Peyer's patch (tissue), 4 donors: ENCODE measurements at regions not wholly inside any gene's neighbourhood (a gene's known extent, or its start where the extent isn't known, plus 50 kb on each side); places are given as distances from the start of the nearest gene placed in this dataset.

Source experiments
- CTCF ChIP-seq, 6 experiments: fragments of 450-650 bp in 4 of 6; fragments of 200-600 bp in 2 of 6; sonication (generic) in 1 of 6; IDR thresholded peaks; one replicate each; pipeline ENCODE4 v1.5.1; 2017 to 2019; ENCODE audit warnings: antibody characterized with exemption in 6 of 6, mild to moderate bottlenecking in 3 of 6, moderate library complexity in 1 of 6
- POLR2A ChIP-seq, 2 donors: fragments of 450-650 bp; IDR thresholded peaks; one replicate each; pipeline ENCODE4 v1.5.1; 2017; ENCODE audit warnings: antibody characterized with exemption in 2 of 2, mild to moderate bottlenecking in 2 of 2, moderate library complexity in 2 of 2

- TF ChIP-seq CTCF (IDR thresholded peaks at IDR 0.05) (no peak), POLR2A (IDR thresholded peaks at IDR 0.05) (no peak)
Observed at GRCh38 chrX:80237072-80237471, 183.2 kb upstream of the TENT5D start.
